ENCODE measurements at regions not wholly inside any gene's neighbourhood (a gene's known extent, or its start where the extent isn't known, plus 50 kb on each side); places are given as distances from the start of the nearest gene placed in this dataset.

GRCh38 chr1:224535641-224536040 lies 80.5 kb upstream of the CNIH3 start (continued):
- TF ChIP-seq POU5F1 (IDR thresholded peaks at IDR 0.05; ENCODE audit: low read depth, low read length) (no peak), MAFK (IDR thresholded peaks at IDR 0.05; ENCODE audit: low read depth, low read length) (no peak), FOSL1 (IDR thresholded peaks at IDR 0.05; ENCODE audit: insufficient read depth, low read depth, low read length) (no peak), ATF2 (IDR thresholded peaks at IDR 0.05; ENCODE audit: low read length) (no peak)

Data from H1 (cell line).